GM19397 (cell line): ENCODE measurements at regions not wholly inside any gene's neighbourhood (a gene's known extent, or its start where the extent isn't known, plus 50 kb on each side); places are given as distances from the start of the nearest gene placed in this dataset.
"Not testable (repeated sequence)": the region's sequence is repeated elsewhere in the genome, so short reads cannot be mapped to it uniquely, and the experiment has no call there.

Source experiments
- ATAC-seq: cut with Tn5 transposase; IDR thresholded peaks from one replicate; pipeline ENCODE4 v1.9.1; 2021; ENCODE audit warnings: mild to moderate bottlenecking, moderate library complexity; ENCODE audit not compliant: unreplicated experiment

DNA sequence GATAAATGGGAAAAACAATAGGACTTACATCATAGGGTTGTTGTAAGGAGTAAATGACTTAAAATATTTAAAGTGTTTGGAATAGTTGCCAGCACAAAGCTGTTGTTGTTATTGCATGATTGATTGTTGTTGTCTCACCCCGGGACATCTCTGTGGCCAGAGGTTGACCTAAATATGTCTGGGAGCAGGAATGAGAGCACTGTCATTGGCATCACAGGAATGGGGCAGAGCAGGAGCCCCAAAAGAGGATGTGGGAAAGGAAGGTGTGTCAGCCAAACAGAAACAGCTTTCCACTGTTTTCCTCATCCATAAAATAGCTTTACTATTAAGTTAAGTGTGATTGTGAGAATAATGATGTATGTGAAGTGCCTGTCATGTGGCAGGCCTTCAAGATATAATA, 121.6 kb downstream of the TMEM168 start:
- no peak for ATAC-seq

DNA sequence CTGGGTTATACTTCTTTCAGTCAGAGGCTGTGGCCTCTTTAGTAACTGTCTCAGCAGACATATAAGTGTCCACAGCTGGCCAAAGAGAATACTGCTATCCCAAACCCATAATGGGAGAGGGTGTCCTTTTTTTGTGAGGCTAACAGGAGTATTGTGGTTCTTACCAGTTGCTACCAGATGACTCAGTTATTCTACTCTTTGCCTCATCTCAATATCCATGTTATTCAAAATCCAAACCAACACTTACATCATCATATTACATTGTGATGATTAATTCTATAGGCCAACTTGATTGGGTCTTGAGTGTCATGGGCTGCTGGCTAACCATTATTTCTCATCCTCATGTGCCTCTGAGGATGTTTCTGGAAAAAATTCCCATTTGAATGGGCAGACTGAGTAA, 120.9 kb downstream of the TMEM168 start:
- ATAC-seq = no peak

DNA sequence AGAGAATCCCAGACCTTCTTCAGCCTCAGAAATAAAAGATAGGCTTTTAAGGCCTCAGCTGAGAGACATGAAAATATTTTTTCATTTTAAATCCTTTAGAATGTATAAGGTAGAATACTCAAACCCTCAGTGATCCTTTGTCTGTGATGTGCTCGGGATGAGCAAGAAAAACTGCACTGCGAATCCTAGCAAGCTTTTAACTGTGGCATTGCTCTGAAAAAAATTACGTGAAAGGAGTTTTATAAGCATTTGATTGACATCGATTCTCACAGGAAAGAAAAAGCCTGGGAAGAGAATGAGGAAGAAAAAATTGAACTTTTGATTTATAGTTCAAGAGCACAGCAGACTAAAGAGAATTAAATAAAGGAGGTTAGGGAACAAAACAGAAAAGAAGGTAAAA, 120.0 kb downstream of the TMEM168 start:
- ATAC-seq = no peak

DNA sequence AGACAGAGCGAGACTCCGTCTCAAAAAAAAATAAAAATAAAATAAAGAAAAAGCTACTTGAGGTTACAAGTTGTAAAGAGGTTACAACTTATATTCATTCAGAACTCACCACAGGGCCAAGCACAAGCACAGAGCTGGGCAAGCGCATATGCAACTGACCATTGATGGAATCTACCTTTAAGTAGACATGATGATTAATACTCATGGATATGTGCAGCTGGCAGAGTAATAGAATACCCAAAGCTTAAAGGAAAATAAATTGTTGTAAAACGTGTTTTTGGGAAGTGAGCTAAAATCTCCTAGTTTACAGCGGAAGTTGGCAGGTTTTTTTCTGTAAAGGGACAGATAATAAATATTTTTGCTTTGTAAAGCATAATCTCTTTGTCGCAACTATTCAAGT, 111.6 kb downstream of the TMEM168 start:
- no peak for ATAC-seq

DNA sequence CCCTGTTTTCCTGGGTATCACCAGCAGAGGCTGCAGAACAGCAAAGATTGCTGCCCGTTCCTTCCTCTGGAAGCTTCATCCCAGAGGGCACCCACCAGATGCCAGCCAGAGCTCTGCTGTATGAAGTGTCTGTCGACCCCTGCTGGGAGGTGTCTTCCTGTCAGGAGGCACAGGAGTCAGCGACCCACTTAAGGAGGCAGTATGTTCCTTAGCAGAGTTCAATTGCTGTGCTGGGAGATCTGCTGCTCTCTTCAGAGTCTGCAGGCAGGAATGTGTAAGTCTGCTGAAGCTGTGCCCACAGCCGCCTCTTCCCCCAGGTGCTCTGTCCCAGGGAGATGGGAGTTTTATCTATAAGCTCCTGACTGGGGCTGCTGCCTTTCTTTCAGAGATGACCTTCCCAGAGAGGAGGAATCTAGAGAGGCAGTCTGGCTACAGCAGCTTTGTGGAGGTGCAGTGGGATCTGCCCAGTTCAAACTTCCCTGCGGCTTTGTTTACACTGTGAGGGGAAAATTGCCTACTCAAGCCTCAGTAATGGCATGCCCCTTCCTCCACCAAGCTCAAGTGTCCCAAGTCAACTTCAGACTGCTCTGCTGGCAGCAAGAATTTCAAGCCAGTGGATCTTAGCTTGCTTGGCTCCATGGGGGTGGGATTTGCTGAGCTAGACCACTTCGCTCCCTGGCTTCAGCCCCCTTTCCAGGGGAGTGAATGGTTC, 100.6 kb downstream of the TMEM168 start:
- ATAC-seq = not testable (repeated sequence)

DNA sequence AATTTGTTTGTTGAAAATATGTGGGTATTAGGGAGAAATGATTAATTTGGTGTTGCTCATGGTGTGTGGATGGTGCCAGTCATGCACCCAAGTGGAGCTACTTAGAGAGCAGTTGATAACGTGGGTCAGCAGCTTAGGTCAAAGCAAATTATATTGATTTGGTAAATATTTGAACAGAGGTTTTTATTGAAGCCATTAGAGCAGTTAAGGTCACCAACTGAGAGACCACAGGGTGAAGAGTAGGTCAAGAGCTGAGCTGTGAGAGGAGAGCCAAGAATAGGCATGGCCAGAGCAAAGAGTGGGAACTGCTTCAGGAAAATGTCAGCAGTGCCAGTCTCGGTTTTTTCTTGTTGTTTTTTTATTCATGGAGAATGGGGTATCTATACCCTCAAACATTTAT, 97.9 kb downstream of the TMEM168 start:
- ATAC-seq = no peak

DNA sequence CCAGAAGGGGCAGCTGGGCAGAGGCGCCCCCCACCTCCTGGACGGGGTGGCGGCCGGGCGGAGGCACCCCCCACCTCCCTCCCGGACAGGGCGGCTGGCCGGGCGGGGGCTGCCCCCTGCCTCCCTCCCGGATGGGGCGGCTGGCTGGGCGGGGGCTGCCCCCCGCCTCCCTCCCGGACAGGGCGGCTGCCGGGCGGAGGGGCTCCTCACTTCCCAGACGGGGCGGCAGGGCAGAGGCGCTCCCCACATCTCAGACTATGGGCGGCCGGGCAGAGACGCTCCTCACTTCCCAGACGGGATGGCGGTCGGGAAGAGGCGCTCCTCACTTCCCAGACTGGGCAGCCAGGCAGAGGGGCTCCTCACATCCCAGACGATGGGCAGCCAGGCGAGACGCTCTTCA, 93.0 kb downstream of the TMEM168 start:
- ATAC-seq = not testable (repeated sequence)

DNA sequence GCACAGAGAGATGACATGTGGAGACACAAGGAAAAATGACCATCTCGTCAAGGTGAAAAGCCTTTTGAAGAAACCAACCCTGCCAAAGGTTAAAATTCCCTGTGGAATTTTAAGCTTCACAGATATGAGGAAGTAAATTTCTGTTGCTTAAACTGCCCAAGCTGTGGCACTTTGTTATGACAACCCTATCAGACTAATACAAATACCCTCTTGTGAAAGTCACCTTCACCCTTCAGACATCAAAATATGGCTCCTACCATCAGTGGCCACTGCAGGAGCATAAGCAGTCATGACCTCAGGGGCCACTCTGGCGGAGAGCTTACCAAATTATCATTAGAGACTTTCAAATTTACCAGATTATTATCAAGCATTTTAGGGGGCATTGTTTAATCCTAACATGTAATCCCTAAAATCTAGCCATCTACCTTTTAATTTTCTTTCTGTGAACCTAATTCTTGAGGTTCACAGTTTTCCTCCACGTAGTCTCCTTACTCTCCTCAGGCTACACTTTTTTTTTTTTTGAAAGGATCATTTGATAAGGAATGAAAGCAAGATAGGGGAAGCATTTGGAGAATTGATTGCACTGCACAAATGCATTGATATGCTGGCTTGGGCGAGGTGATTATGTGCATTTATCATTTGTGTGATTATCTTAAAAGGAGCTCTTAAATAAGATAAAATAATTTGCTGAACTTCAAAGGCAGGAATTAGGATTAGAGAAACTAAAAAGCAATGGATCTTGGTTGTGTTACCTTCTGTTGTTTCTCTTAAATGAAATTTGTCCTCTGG, 90.3 kb downstream of the TMEM168 start:
- no peak for ATAC-seq

DNA sequence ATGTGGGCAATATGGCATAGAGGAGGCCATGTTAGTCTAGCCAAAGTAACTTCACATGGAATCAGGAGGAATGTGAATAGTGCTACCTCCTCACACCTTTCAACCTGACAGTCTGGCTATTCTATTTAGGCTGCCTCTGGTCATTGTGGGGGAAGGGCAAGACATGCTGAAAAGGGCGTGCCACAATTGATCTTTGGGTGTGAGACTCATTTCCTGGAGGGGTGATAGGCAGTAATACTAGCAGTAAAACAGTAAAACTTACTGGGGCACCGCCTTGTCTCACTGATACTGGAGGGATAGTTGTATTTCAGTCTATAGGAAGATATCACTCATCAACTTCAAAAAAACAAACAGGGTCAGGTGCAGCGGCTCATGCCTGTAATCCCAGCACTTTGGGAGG, 88.7 kb downstream of the TMEM168 start:
- no peak for ATAC-seq

DNA sequence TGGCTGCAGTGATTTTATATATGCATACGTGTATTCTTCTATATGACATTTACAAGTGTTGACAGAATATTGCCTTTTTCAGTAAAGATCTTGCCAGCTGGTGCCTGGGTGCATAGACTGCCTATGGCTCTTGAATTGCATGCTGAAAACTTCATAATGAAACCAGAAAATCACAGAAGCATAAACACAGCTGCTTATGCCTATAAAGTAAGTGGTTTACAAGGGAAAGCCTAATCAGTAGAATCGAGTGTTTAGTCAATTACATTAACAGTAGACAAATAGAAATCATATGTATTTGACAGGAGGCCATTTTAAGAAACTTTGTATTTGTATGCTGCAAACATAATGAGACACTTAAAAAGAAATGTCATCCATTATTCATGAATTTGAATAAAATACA, 82.5 kb downstream of the TMEM168 start:
- no peak for ATAC-seq

DNA sequence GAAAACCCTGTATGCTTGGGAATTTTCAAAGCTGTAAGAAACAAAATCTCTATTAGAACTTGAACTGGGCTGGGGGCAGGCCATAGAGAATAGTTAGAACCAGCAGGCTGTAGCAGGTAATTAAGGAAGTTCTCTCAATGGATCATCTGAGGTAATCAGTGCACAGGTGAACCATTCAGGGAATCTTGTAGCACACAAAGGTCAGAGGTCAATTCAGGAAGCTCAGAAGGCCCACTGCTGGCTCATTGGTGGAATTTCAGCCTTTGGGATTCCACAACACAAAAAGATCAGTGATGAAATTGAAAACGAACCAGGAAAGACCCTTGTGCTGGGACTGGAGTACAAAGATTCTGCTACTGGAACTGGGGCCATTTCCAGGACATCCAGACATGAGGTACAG, 82.0 kb downstream of the TMEM168 start:
- no peak for ATAC-seq
